SK-N-SH (cell line): ENCODE measurements at regions not wholly inside any gene's neighbourhood (a gene's known extent, or its start where the extent isn't known, plus 50 kb on each side); places are given as distances from the start of the nearest gene placed in this dataset.

Experiments used
- CTCF ChIP-seq: fragments of 200-600 bp; sonication (generic); IDR thresholded peaks from 2 replicates; pipeline ENCODE4 v1.6.1; 2017; ENCODE audit warnings: antibody characterized with exemption, mild to moderate bottlenecking, moderate library complexity
- EZH2phosphoT487 ChIP-seq: fragments of 200-600 bp; sonication (generic); IDR thresholded peaks from 2 replicates; pipeline ENCODE4 v1.6.1; 2017; ENCODE audit warnings: low read depth, mixed run types, mild to moderate bottlenecking, antibody characterized with exemption, moderate library complexity, borderline replicate concordance
- GABPA ChIP-seq: IDR thresholded peaks from 2 replicates; pipeline ENCODE4 v1.4.0; 2012; ENCODE audit warnings: low read depth, mild to moderate bottlenecking
- MXI1 ChIP-seq: IDR thresholded peaks from 2 replicates; pipeline ENCODE4 v1.6.1; 2012; ENCODE audit warnings: mild to moderate bottlenecking, low read depth, low read length, improper control_type of control experiment
- PBX3 ChIP-seq: IDR thresholded peaks from 2 replicates; pipeline ENCODE4; 2012
- POLR2AphosphoS5 ChIP-seq: IDR thresholded peaks from 2 replicates; pipeline ENCODE4 v1.6.1; 2012; ENCODE audit warnings: low read depth, low read length
- REST ChIP-seq: IDR thresholded peaks from 2 replicates; pipeline ENCODE4 v1.6.1; 2012; ENCODE audit warnings: mild to moderate bottlenecking, low read depth, low read length, moderate library complexity
- TCF12 ChIP-seq: IDR thresholded peaks from 2 replicates; pipeline ENCODE4 v1.4.0; 2012

- TF ChIP-seq GABPA (no peak), CTCF (no peak), MXI1 (no peak), TCF12 (no peak), EZH2phosphoT487 (no peak), REST (no peak), PBX3 (no peak), POLR2AphosphoS5 (no peak)
Observed at GRCh38 chr2:58425368-58425767, 184.2 kb upstream of the FANCL start.
